DND-41 (cell line): ENCODE measurements at regions not wholly inside any gene's neighbourhood (a gene's known extent, or its start where the extent isn't known, plus 50 kb on each side); places are given as distances from the start of the nearest gene placed in this dataset.

Source experiments
- CTCF ChIP-seq: IDR thresholded peaks from 2 replicates; pipeline ENCODE4 v1.5.1; 2012; ENCODE audit warnings: borderline replicate concordance, low read length, moderate library complexity, mild to moderate bottlenecking; ENCODE audit not compliant: poor library complexity, severe bottlenecking; ENCODE audit errors: extremely low read depth
- EZH2 ChIP-seq: IDR thresholded peaks from 3 replicates; pipeline ENCODE4 v1.6.1; 2012; ENCODE audit warnings: borderline replicate concordance, low read depth, mild to moderate bottlenecking, moderate library complexity, low read length, inconsistent platforms; ENCODE audit not compliant: severe bottlenecking

DNA sequence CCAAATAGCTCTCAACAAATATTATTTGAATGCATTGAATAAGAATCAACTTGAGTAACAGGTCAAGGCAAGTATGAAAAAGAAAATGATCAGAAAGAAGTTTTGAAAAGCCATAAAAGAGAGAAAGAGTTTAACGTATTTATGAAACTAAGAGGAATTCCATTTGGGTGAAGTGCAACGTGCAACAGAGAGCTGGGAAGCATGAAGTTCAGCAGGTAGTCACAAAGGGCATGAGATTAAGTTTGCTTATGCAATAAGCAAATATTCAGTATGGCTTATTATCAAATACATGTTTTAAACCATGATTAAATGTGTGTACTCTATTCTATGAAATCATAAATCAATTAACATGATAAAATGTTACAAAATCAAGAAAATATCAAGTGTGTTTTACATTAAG is 62.7 kb upstream of the PCDH17 start:
- TF ChIP-seq CTCF (no peak), EZH2 (no peak)
